Fibroblast of skin of back (primary cell): ENCODE measurements at regions not wholly inside any gene's neighbourhood (a gene's known extent, or its start where the extent isn't known, plus 50 kb on each side); places are given as distances from the start of the nearest gene placed in this dataset.
"Not testable (repeated sequence)": the region's sequence is repeated elsewhere in the genome, so short reads cannot be mapped to it uniquely, and the experiment has no call there.

Experiments
- DNase-seq: peaks from one replicate; pipeline ENCODE4 v3.0.0-alpha.2; 2013

- peak; percentile 59 for DNase-seq
Measured at GRCh38 chr10:44567471-44567870, 182.6 kb upstream of the CXCL12 start.

GRCh38 chr10:44569193-44570091 lies 184.5 kb upstream of the CXCL12 start:
- DNase-seq: peak; percentile 99

GRCh38 chr10:44571701-44572100 lies 186.8 kb upstream of the CXCL12 start:
- DNase-seq: peak; percentile 70

- no peak for DNase-seq
Measured at GRCh38 chr10:44572146-44572545, 187.2 kb upstream of the CXCL12 start.

DNA sequence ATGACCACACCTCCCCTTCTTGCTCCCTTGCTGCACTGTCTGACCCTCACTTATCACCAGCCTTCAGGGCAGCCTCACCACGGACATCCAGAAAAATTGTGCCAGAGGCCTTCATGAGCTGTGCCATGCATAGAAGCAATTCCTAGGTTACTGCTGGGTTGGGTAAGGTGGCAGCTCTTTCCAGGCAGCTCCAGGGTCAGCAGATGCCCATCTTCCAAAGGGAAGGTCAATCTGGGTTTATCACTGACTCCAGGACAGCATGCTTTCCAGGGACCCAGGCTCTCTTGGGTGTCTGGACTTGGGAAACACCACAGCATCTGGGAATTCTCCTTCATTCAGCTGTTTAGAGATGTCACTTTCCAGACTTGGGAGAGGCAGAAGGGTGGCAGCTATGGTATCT lies 188.9 kb upstream of the CXCL12 start:
- DNase-seq: no peak

DNA sequence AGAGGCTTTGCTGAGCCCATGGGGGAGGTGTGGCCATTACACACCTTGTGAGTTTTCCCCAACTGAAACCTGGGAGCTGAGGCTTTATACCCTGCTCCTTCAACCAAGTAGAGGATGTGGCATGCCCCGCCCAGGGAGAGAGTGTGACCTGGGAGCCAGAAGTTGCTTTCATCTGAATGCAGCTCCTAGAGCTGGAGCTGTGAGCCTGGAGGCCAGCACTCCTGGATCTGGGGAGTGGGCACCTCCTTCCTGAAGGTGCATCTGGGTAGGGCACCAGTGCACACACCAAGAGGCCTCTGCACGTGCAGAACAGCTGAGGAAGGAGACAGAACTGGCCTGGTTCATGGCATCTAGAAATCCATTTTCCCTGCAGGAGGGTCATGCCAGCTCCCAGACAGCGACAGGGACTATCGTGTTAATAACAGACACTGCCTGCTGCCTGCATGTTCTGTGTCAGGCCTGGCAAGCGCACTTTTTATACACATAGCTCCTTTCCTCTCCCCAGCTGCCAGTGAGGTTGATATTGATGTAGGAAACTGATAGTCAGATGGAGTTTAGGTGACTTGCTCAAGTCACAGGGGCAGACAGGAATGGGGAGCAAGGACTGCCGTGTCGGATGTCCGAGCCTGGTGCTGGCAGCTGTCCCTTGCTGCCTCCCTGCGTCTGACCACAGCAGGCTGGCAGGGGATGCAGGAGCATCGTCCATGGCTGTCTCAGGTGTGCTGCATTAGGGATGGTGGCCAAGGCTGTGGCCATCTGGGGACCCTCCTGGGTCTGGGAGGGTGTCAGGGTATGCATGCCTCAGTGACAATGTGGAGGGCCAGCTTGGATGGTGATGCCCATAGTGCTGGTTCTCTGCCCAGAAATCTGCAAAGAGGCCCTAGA lies 189.9 kb upstream of the CXCL12 start:
- no peak for DNase-seq

DNA sequence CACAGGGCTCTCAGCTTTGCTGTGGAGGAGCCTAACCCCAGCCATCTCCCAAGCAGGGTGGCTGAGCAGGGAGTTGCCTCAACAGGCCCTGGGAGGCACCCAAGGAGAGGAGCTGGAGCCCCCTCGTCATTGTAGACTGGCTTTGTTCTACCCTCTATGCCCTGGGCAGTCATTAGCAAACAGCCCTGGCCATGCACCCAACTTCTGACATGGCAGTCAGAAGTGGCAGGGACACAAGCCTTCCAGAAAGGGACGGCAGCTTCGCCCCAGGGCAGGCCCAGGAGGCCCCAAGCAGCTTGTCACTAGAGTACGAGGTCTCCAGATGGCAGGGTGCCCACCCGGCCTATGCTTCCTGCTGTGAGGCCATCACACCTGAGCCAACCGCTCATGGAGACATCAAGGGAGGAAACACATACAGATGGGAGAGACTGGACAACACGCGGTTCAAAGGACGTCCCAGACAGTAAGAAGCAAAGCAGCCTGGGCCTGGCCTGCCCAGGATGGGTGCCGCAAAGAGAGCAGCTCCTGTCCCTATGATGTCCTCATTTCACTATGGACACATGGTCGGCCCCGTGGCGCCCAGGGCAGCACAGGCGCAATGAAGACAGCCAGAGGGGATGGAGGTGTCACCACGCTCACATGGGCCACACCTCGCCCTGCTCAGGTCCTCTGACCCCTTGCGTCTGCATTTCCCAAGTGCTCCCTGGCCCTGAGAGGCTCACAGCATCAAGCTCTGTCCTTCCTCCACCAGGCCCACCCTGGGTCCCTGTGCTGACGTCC lies 190.9 kb upstream of the CXCL12 start:
- no peak for DNase-seq

DNA sequence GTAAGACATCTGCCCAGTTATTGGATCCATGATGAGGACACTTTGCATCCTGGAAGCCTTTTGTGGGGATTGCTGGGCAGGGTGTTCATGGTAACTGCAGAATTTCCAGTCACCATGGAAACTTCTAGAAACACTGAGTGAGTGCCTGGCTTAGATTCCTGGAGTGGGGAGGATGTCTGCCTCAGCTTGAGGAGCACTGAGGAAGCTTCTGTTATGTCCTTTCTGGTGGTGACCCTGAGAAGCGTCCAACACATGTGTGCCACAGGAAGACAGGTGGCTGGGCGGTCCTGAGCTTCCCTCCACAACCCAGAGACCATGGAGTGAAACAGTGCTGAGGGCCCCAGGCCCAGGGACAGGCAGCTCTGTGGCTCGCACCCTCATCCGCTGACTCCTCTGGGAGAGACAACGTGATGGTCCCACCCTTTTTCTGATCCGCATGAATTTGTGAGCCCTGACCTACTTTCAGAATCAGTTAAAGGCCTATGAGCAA lies 191.8 kb upstream of the CXCL12 start:
- peak; percentile 32 for DNase-seq

GRCh38 chr10:44577533-44577932 lies 192.6 kb upstream of the CXCL12 start:
- DNase-seq: no peak

GRCh38 chr10:44578271-44578670 lies 193.4 kb upstream of the CXCL12 start:
- no peak for DNase-seq

GRCh38 chr10:44578963-44579362 lies 194.1 kb upstream of the CXCL12 start:
- not testable (repeated sequence) for DNase-seq

GRCh38 chr10:44581996-44582395 lies 197.1 kb upstream of the CXCL12 start:
- DNase-seq: no peak

- DNase-seq: no peak
Measured at GRCh38 chr10:44587488-44588318, 202.8 kb upstream of the CXCL12 start.

GRCh38 chr10:44589181-44589943 lies 204.5 kb upstream of the CXCL12 start:
- DNase-seq: no peak

DNA sequence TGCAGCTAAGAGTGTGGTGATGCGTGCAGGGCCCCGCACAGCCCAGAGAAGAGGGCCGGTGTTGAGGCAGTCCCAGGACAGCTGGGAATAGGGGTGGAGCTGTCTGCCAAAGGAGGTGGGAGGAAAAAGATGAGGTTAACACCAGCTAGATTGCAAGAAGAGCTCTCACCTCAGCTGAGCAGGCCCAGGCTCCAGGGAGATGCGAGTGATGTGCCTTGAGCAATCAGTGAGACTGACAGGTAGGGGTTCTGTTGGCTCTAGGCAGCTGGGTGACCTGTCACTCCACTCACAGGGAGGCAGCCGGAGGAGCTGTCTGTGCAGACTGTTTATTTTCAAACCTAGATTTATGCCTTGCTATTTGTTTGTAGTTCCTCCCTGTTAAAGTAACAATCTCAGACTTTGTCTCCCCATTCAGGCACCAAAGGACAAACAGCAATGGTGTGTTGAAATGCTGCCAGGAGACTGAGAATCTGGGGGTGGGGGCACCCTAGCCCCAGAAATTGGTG lies 205.1 kb upstream of the CXCL12 start:
- no peak for DNase-seq

DNA sequence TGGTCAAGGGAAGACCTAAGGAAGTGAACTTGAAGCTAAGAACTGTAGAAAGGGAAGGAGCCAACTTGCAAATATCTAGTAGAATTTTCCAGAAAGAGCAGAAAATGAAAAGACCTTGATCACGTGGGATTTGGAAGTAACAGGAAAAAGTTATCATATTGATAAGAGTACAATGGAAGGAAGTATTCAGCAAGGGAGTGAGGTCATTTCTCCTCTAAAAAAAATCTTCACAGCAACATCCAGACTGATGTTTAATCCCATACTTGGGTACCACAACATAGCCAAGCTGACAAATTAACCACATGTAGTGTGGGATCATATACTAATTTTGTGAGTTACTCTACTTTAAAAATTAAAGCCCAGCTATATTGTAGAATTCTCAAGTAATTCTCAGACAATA lies 207.0 kb upstream of the CXCL12 start:
- DNase-seq: no peak

GRCh38 chr10:44593952-44594351 lies 209.1 kb upstream of the CXCL12 start:
- no peak for DNase-seq

DNA sequence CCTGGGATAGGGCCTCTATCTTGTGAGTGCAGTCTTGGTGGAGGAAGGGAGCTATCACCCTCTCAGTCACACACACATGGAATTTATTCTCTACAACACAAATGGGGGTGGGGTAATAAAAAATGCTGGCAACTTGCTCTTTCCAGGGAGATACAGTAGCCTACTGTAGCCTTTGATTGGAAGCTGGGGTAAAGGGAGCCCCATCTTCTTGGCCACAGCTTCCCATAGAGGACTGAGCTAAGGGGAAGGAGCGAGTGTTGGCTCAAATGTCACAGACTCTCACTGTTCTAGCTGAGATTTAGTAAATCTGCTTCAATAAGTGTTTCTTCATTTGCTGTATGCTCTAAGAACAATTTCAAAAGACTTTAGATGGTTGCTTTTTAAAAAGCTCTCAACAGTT lies 222.2 kb upstream of the CXCL12 start:
- no peak for DNase-seq

DNA sequence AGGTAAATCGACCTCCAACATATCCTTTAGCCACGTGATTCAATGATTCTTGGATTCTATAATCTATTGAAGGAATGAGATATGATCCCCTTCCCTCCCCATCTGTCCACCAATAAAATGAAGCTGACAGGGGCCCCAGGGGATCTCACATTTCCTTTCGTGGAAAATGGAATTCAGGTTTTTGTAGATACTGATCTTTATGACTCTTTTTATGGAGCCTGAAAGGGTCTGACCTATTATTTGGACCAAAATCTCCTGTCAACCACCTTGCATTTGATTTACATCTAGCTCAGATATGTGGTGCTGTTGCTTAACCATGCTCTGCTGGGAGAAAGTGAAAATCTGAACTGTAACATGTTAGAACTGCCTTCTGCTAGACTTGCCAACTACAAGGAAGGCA lies 234.0 kb upstream of the CXCL12 start:
- no peak for DNase-seq

DNA sequence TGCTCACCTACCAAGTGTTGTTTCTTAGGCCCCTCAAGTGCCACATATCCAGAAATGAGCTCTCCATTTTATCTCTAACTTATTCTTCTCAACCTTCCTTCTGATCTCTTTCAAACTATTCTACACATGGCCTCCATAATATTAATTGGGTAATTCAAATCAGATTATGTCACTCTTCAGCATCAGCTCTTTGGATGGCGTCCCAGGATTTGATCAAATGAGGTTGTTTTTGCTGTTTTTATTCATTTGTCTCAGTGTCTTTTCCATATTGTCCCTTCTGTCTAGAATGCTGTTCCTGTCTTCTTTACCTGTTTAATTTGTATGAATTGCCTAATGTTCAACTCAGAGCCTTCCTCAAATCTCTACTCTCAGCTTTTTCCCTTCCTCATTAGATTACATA lies 234.6 kb upstream of the CXCL12 start:
- no peak for DNase-seq

GRCh38 chr10:44619975-44620374 lies 235.1 kb upstream of the CXCL12 start:
- DNase-seq: no peak
